ENCODE measurements at regions not wholly inside any gene's neighbourhood (a gene's known extent, or its start where the extent isn't known, plus 50 kb on each side); places are given as distances from the start of the nearest gene placed in this dataset.

DNA sequence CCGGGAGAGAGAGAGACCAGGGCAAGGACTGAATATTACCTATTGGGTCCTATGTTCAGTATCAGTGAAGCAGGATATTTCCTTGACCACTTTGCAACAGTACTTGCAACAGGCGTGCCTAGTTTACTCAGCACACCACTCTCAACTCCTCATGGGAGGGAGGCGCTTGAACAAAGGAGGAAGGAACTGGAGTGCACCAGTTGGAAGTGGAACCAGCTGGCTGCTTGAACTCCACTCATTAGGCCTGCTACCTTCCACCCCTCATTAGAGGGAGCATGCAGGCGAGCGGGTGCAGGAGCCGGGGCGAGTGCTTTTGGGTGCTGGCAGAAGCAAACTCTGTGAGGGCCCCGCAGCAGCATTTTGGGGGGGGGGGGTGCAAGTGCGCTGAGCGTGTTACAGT lies 1369.6 kb upstream of the RAG2 start:
- Histone ChIP-seq H3K9me2 (ENCODE audit: insufficient read depth) (no peaks in the 10 kb centered on the region), H3K27me3 (ENCODE audit: insufficient read depth, low read length) (no peaks in the 10 kb centered on the region), H2AFZ (ENCODE audit: low read depth, low read length, poor library complexity, severe bottlenecking) (no peak overlapping the region), H3K9me3 (ENCODE audit: control insufficient read depth in 1 of 2, insufficient read depth in 1 of 2, low read depth in 1 of 2, low read length in 2 of 2) (peaks cover 0 to 10% of the 10 kb centered on the region in 2 experiments; a peak in 3 of 4 replicates), H4K20me1 (ENCODE audit: insufficient read depth) (no peaks in the 10 kb centered on the region), H3K4me2 (ENCODE audit: low read length) (no peak overlapping the region), H3K36me3 (ENCODE audit: control insufficient read depth in 1 of 2, insufficient read depth in 2 of 2, low read length in 2 of 2) (no peaks in the 10 kb centered on the region), H3K4me3 (replicated peaks in 1 of 2; ENCODE audit: low read depth in 1 of 2, low read length in 2 of 2) (no peak overlapping the region), H3K4me1 (ENCODE audit: control insufficient read depth in 1 of 2, insufficient read depth in 2 of 2, low read length in 2 of 2) (no peaks in the 10 kb centered on the region), H3K79me2 (ENCODE audit: insufficient read depth, low read length) (no peaks in the 10 kb centered on the region), H3K27ac (ENCODE audit: low read depth, low read length) (no peak overlapping the region), H3K9ac (ENCODE audit: low read length) (no peak overlapping the region)
- ChIA-PET RAD21 (ENCODE audit: low non-redundant PET in 1 of 2, low total read pairs in 2 of 2, uncharacterized antibody in 2 of 2, unreplicated experiment in 2 of 2) (no interaction called here), POLR2A (no interaction called here), CTCF (no interaction called here)
- DNase-seq (ENCODE audit: low read depth, low spot score): no peak
- TF ChIP-seq JUND (IDR thresholded peaks at IDR 0.05): no peak
- TF ChIP-seq, protein P1, sequence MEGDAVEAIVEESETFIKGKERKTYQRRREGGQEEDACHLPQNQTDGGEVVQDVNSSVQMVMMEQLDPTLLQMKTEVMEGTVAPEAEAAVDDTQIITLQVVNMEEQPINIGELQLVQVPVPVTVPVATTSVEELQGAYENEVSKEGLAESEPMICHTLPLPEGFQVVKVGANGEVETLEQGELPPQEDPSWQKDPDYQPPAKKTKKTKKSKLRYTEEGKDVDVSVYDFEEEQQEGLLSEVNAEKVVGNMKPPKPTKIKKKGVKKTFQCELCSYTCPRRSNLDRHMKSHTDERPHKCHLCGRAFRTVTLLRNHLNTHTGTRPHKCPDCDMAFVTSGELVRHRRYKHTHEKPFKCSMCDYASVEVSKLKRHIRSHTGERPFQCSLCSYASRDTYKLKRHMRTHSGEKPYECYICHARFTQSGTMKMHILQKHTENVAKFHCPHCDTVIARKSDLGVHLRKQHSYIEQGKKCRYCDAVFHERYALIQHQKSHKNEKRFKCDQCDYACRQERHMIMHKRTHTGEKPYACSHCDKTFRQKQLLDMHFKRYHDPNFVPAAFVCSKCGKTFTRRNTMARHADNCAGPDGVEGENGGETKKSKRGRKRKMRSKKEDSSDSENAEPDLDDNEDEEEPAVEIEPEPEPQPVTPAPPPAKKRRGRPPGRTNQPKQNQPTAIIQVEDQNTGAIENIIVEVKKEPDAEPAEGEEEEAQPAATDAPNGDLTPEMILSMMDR (IDR thresholded peaks at IDR 0.05 in 2 of 3, conservative IDR thresholded peaks at IDR 0.05 in 1 of 3; ENCODE audit: borderline replicate concordance in 1 of 3, insufficient read depth in 1 of 3, low read depth in 2 of 3, low read length in 2 of 3): no peak
- no peak for TF ChIP-seq CEBPB (IDR thresholded peaks at IDR 0.05; ENCODE audit: low read depth)
- TF ChIP-seq REST (IDR thresholded peaks at IDR 0.05; ENCODE audit: low read depth): no peak
- TF ChIP-seq EZH2 (IDR thresholded peaks at IDR 0.05): no peak
- ATAC-seq: no peak
- intact Hi-C loops (cut with micrococcal nuclease): no loop called here
- BruUV-seq (replicated peaks): no TSS peak
